ENCODE measurements at regions not wholly inside any gene's neighbourhood (a gene's known extent, or its start where the extent isn't known, plus 50 kb on each side); places are given as distances from the start of the nearest gene placed in this dataset.

DNA sequence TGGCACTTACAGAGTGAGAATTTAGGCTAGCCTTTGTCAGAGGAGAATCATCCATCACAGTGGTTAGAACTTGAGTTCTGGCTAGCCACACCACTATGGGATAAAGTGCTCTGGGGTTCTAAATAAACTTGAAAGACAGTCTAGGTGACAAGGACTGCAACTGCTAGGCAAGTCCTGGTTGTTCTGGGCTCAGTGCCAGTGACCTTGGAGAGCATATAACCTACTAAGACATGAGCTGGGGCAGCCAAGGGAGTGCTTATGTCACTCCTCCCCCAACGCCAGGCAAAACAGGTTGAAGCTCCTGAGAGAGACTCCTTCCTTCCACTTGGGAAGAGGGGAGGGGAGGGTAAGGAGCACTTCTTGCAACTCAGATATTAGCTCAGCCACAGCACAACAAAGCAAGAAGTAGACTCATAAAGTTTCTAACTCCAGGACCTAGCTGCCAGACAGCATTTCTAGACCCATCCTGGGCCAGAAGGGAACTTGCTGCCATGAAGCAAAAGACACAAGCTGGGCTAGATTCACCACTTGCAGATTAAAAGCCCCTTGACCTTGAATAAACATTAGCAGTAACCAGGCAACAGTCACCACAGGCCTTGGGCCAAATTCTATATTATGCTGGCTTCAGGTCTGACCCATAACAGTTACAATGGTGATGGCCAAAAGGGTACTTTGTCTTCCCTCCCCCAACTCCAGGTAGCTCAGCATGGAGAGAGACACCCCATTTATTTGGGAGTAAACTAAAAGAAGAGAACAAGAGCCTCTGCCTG, 963.7 kb downstream of the PLOD2 start:
- Histone ChIP-seq H3K9me3 (peaks cover 0 to 6% (median 2%) of the 10 kb centered on the region in 4 donors), H3K4me3 (no peak overlapping the region), H3K27ac (no peak overlapping the region), H3K36me3 (no peaks in the 10 kb centered on the region), H3K4me1 (no peaks in the 10 kb centered on the region), H3K27me3 (no peaks in the 10 kb centered on the region)
- no peak for TF ChIP-seq EP300 (IDR thresholded peaks at IDR 0.05)
- TF ChIP-seq, protein P1, sequence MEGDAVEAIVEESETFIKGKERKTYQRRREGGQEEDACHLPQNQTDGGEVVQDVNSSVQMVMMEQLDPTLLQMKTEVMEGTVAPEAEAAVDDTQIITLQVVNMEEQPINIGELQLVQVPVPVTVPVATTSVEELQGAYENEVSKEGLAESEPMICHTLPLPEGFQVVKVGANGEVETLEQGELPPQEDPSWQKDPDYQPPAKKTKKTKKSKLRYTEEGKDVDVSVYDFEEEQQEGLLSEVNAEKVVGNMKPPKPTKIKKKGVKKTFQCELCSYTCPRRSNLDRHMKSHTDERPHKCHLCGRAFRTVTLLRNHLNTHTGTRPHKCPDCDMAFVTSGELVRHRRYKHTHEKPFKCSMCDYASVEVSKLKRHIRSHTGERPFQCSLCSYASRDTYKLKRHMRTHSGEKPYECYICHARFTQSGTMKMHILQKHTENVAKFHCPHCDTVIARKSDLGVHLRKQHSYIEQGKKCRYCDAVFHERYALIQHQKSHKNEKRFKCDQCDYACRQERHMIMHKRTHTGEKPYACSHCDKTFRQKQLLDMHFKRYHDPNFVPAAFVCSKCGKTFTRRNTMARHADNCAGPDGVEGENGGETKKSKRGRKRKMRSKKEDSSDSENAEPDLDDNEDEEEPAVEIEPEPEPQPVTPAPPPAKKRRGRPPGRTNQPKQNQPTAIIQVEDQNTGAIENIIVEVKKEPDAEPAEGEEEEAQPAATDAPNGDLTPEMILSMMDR (IDR thresholded peaks at IDR 0.05): no peak
- TF ChIP-seq POLR2A (IDR thresholded peaks at IDR 0.05): no peak
- DNase-seq (ENCODE audit: low spot score in 2 of 2): no peak
- WGBS, 2 donors: 46 to 69% methylated on average over 1 of the region's 1 CpG

DNA sequence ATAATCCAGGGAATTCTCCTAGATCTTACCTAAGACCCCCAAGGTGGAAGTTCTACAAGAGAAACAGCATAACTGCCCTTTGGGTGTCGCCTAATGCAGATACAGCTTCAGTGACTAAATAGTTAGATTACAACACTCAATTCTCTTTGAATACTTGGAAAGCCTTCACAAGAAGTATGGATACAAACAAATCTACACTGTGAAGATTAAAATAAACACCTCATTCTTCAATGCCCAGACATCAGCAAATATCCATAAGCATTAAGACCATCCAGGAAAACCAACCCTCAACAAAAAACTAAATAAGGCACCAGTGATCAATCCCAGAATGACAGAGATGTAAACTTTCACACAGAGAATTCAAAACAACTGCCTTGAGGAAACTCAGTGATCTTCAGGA, 963.2 kb downstream of the PLOD2 start:
- Histone ChIP-seq H3K4me1 (no peaks in the 10 kb centered on the region), H3K9me3 (peaks cover 0 to 6% (median 2%) of the 10 kb centered on the region in 4 donors), H3K27me3 (no peaks in the 10 kb centered on the region), H3K4me3 (no peak overlapping the region), H3K36me3 (no peaks in the 10 kb centered on the region), H3K27ac (no peak overlapping the region)
- TF ChIP-seq, protein P1 (IDR thresholded peaks at IDR 0.05): no peak
- TF ChIP-seq EP300 (IDR thresholded peaks at IDR 0.05) (no peak), POLR2A (IDR thresholded peaks at IDR 0.05) (no peak)
- 84 to 94% methylated on average over 1 of the region's 1 CpG for WGBS, 2 donors
- no peak for DNase-seq (ENCODE audit: low spot score in 2 of 2)

DNA sequence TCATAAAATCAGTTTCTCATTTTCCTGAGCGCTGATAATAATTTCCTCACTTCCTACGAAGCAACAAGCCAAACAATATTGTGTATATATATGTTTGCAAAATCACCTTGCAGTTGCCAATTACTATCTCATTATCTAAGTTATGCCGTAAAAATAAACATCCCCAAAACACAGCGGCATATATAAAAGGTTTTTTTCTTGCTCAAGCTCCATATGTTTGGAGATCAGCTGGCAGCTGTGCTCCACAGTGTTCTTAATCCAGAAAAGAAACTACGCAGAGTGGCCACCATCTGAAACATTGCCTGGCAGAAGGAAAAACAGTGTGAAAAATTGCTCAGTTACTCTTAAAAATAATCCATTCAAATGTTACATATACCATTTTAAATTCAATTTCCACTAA, 951.4 kb downstream of the PLOD2 start:
- Histone ChIP-seq H3K9me3 (no peaks in the 10 kb centered on the region), H3K27ac (no peak overlapping the region), H3K4me1 (no peaks in the 10 kb centered on the region), H3K27me3 (no peaks in the 10 kb centered on the region), H3K36me3 (no peaks in the 10 kb centered on the region), H3K4me3 (no peak overlapping the region)
- TF ChIP-seq EP300 (IDR thresholded peaks at IDR 0.05) (no peak), POLR2A (IDR thresholded peaks at IDR 0.05) (no peak)
- TF ChIP-seq, protein P1 (IDR thresholded peaks at IDR 0.05): no peak
- no peak for DNase-seq (ENCODE audit: low spot score in 2 of 2)
- WGBS, 2 donors: 75 to 80% methylated on average over 5 of the region's 5 CpGs

DNA sequence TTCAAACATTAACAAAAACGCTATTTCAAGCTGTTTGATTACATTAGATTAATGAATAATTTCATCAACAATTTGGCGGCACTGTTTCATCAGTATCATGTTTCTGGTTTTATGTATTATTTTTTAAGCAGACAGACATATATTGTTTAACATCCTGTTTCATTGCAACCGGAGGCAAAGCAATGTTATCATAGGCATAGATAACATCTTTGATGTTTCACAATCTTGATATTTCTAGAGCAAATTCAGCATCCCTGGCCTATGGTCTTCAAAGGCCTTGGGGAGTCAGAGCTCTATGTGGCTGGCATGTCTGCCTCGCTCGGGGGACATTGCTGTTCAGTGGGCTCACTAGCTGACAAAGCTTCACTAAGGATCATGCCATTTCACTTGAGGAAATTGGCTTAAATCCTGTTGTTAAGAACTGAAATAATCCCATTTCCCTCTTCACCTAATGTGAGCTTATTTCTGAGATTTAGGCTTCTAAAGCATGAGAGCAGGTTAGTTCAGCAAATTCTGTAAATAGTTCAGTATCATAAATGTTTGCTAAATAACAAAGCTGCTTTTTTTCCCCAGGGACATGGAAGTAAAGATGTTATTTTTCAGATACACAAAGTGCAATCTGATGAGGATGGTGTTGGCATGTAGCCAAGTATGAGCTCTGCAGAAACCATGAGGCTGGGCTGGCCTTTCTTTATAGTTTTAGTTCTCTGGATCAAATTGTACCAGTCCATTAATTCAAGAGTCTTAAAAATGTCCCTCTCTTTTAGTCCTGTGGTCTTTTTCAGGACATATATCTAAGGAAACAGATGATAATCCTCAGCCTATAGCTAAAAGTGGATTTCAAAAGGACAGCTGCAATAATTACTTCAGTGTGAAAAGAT, 941.4 kb downstream of the PLOD2 start:
- Histone ChIP-seq H3K27me3 (no peaks in the 10 kb centered on the region), H3K27ac (no peak overlapping the region), H3K9me3 (no peaks in the 10 kb centered on the region), H3K4me1 (no peaks in the 10 kb centered on the region), H3K36me3 (no peaks in the 10 kb centered on the region), H3K4me3 (no peak overlapping the region)
- TF ChIP-seq, protein P1 (IDR thresholded peaks at IDR 0.05): no peak
- TF ChIP-seq EP300 (IDR thresholded peaks at IDR 0.05) (no peak), POLR2A (IDR thresholded peaks at IDR 0.05) (no peak)
- no peak for DNase-seq (ENCODE audit: low spot score in 2 of 2)
- 51 to 65% methylated on average over 5 of the region's 5 CpGs for WGBS, 2 donors

DNA sequence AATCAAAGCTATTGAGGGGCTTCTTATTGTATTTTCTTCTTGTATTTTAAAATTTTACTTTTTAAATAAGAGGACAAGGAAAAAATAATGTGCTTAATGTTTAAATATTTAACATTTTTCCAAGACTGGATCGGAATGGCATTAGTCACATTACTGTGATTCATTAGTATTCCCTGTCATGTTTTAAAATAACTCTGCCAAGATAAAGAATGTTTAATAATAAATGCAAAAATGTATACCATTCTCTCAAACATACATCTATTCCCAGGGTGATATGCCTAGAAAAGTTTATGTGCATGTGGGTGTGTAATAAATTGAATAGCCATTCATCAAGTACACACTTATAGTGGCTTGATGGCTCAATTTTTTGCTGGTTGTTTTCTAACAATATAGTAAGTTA, 936.1 kb downstream of the PLOD2 start:
- no peak for DNase-seq (ENCODE audit: low spot score in 2 of 2)
- H3K27me3 ChIP-seq: no peaks in the 10 kb centered on the region
- H3K36me3 ChIP-seq: no peaks in the 10 kb centered on the region
- no peak for TF ChIP-seq POLR2A (IDR thresholded peaks at IDR 0.05)
- TF ChIP-seq, protein P1 (IDR thresholded peaks at IDR 0.05): no peak
- no peak for TF ChIP-seq EP300 (IDR thresholded peaks at IDR 0.05)
- no peak overlapping the region for H3K27ac ChIP-seq
- H3K9me3 ChIP-seq: no peaks in the 10 kb centered on the region
- no peaks in the 10 kb centered on the region for H3K4me1 ChIP-seq
- no peak overlapping the region for H3K4me3 ChIP-seq
- 84% methylated on average over 1 of the region's 1 CpG for WGBS, 2 donors

Measured in tibial nerve (tissue), 4 donors.